A549 (cell line): ENCODE measurements at regions not wholly inside any gene's neighbourhood (a gene's known extent, or its start where the extent isn't known, plus 50 kb on each side); places are given as distances from the start of the nearest gene placed in this dataset.
"Not testable (repeated sequence)": the region's sequence is repeated elsewhere in the genome, so short reads cannot be mapped to it uniquely, and the experiment has no call there.

Experiments used
- ATAC-seq, 2 experiments: fragments of 200-7000 bp in 1 of 2; fragments of >200 bp in 1 of 2; cut with Nextera tagmentation in 1 of 2; cut with Tn5 transposase in 1 of 2; 3 replicates each; pipeline versions ENCODE4 v1.8.0 to v1.9.1; 2018 to 2020; ENCODE audit warnings: mild to moderate bottlenecking in 1 of 2, moderate library complexity in 1 of 2
- CTCF ChIA-PET: fragments of 300-600 bp; sonication (Branson Sonifier 250); formaldehyde crosslinking; extraction: SDS; loops from one replicate; lab custom pipeline; 2021; ENCODE audit warnings: antibody characterized with exemption, inconsistent platforms; lab: Yijun Ruan, JAX
- POLR2A ChIA-PET: fragments of 350-600 bp; formaldehyde crosslinking; extraction: SDS; loops from one replicate; lab custom pipeline; 2021; ENCODE audit warnings: antibody characterized with exemption, inconsistent platforms; lab: Yijun Ruan, JAX
- DNase-seq, 2 experiments: peaks; one replicate each; pipeline versions ENCODE4 v3.0.0 to v3.0.0-alpha.2; 2011 to 2016; ENCODE audit warnings: low read depth in 1 of 2, low spot score in 1 of 2
- FAIRE-seq: peaks from 2 replicates; lab custom pipeline; 2011; peaks lifted over from hg19 to GRCh38; lab: Jason Lieb, UNC
- H3K27ac ChIP-seq, 2 experiments: fragments of >200 bp; sonication (Bioruptor Twin); formaldehyde crosslinking; 3 replicates each; pipeline ENCODE4 v1.5.1; 2016 to 2017
- H3K4me1 ChIP-seq: fragments of >200 bp; sonication (Bioruptor Twin); formaldehyde crosslinking; 3 replicates; pipeline ENCODE4 v1.6.1; 2016
- H3K4me2 ChIP-seq: fragments of >200 bp; sonication (Bioruptor Twin); formaldehyde crosslinking; 3 replicates; pipeline ENCODE4 v1.6.1; 2016
- H3K4me3 ChIP-seq: fragments of >200 bp; sonication (Bioruptor Twin); formaldehyde crosslinking; 3 replicates; pipeline ENCODE4 v1.5.1; 2016
- H3K9me3 ChIP-seq: fragments of >200 bp; sonication (Bioruptor Twin); formaldehyde crosslinking; 3 replicates; pipeline ENCODE4 v1.6.1; 2016
- BHLHE40 ChIP-seq: IDR thresholded peaks from 2 replicates; pipeline ENCODE4 v1.6.1; 2012; ENCODE audit warnings: low read depth, low read length, inconsistent platforms
- CBX2 ChIP-seq: fragments of 200-600 bp; sonication (generic); IDR thresholded peaks from 2 replicates; pipeline ENCODE4 v1.6.1; 2016; ENCODE audit warnings: low read depth, mild to moderate bottlenecking, borderline replicate concordance
- EHF ChIP-seq: fragments of 250-450 bp; sonication (Bioruptor Pico); IDR thresholded peaks from 2 replicates; pipeline ENCODE4 v1.5.0; 2020; ENCODE audit warnings: mild to moderate bottlenecking
- HDAC2 ChIP-seq: fragments of 200-600 bp; sonication (generic); IDR thresholded peaks from 2 replicates; pipeline ENCODE4 v1.6.1; 2016
- HOXB5 ChIP-seq: fragments of 250-450 bp; sonication (Bioruptor Pico); IDR thresholded peaks from 2 replicates; pipeline ENCODE4 v1.5.0; 2020; ENCODE audit warnings: mild to moderate bottlenecking, moderate library complexity
- JUN ChIP-seq, 2 experiments: fragments of >200 bp; sonication (Bioruptor Twin); formaldehyde crosslinking; IDR thresholded peaks; 2 replicates in 1 of 2; 3 replicates in 1 of 2; pipeline ENCODE4 v1.6.1; 2016 to 2017
- JUNB ChIP-seq: fragments of >200 bp; sonication (Bioruptor Twin); formaldehyde crosslinking; IDR thresholded peaks from 2 replicates; pipeline ENCODE4 v1.6.1; 2016
- KDM5A ChIP-seq: fragments of 200-600 bp; sonication (generic); IDR thresholded peaks from 2 replicates; pipeline ENCODE4 v1.6.1; 2016; ENCODE audit warnings: antibody characterized with exemption, mild to moderate bottlenecking
- MAFK ChIP-seq: fragments of 450-650 bp; IDR thresholded peaks from 2 replicates; pipeline ENCODE4 v1.6.1; 2014; ENCODE audit not compliant: partially characterized antibody
- MYC ChIP-seq: IDR thresholded peaks from 2 replicates; pipeline ENCODE4 v1.6.1; 2012; ENCODE audit warnings: mild to moderate bottlenecking, inconsistent platforms, low read length, improper control_type of control experiment, borderline replicate concordance
- POLR2A ChIP-seq: IDR thresholded peaks from 2 replicates; pipeline ENCODE4 v1.6.1; 2012; ENCODE audit warnings: mild to moderate bottlenecking, low read length
- RCOR1 ChIP-seq: fragments of 150-350 bp; IDR thresholded peaks from 2 replicates; pipeline ENCODE4 v1.6.1; 2014; ENCODE audit warnings: antibody characterized with exemption, low read length, low read depth
- RFX5 ChIP-seq: fragments of 450-650 bp; IDR thresholded peaks from 2 replicates; pipeline ENCODE4 v1.7.1; 2014; ENCODE audit warnings: antibody characterized with exemption, mild to moderate bottlenecking, moderate library complexity
- RNF2 ChIP-seq: fragments of 200-600 bp; sonication (generic); IDR thresholded peaks from 2 replicates; pipeline ENCODE4 v1.6.1; 2016; ENCODE audit warnings: low read depth, mild to moderate bottlenecking, antibody characterized with exemption, moderate library complexity, borderline replicate concordance
- ZC3H11A ChIP-seq: fragments of 450-650 bp; IDR thresholded peaks from 2 replicates; pipeline ENCODE4 v1.6.1; 2014; ENCODE audit warnings: antibody characterized with exemption, mild to moderate bottlenecking
- ZNF302 ChIP-seq: fragments of 250-450 bp; sonication (Bioruptor Pico); IDR thresholded peaks from 2 replicates; pipeline ENCODE4 v1.9.0; 2021; ENCODE audit warnings: inconsistent platforms, mild to moderate bottlenecking, moderate library complexity
- WGBS: methylation state at CpG from one replicate; pipeline ENCODE4 v1.1.6; 2017; ENCODE audit errors: missing lambda C conversion rate; 5-methylcytosine and 5-hydroxymethylcytosine counted together
- TF ChIP-seq, protein P1 (sequence below): fragments of 250-450 bp; sonication (Bioruptor Pico); IDR thresholded peaks from 2 replicates; pipeline ENCODE4 v1.5.0; 2020; ENCODE audit warnings: low read depth, mild to moderate bottlenecking, moderate library complexity
- TF ChIP-seq, protein P2 (sequence below): fragments of 450-650 bp; IDR thresholded peaks from 2 replicates; pipeline ENCODE4 v1.6.1; 2014; ENCODE audit warnings: antibody characterized with exemption
- TF ChIP-seq, protein P3 (sequence below): fragments of >200 bp; sonication (Bioruptor Twin); formaldehyde crosslinking; IDR thresholded peaks from 2 replicates; pipeline ENCODE4 v1.6.1; 2016
- TF ChIP-seq, protein P4 (sequence below): fragments of >200 bp; sonication (Bioruptor Twin); formaldehyde crosslinking; IDR thresholded peaks from 3 replicates; pipeline ENCODE4 v1.5.1; 2016
- TF ChIP-seq, protein P5 (sequence below): IDR thresholded peaks from 2 replicates; pipeline ENCODE4 v1.6.1; 2012

DNA sequence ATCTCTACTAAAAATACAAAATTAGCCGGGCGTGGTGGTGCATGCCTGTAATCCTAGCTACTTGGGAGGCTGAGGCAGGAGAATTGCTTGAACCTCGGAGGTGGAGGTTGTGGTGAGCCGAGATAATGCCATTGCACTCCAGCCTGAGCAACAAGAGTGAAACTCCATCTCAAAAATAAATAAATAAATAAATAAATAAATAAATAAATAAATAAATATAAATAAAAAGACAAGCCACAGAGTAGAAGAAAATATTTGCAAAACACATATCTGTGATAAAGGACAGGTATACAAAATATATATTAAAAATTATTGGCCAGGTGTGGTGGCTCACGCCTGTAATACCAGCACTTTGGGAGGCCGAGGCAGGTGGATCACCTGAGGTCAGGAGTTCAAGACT lies 96.0 kb downstream of the MRPL57 start:
- CTCF ChIA-PET, result interaction anchor here (0.7 kb wide), 1 partner anchor 205 kb away, joined by 3 read pairs; no protein-coding TSS in a partner anchor
- POLR2A ChIA-PET, FAIRE-seq, H3K9me3 ChIP-seq, H3K4me1 ChIP-seq, H3K27ac ChIP-seq, ATAC-seq, H3K4me3 ChIP-seq, H3K4me2 ChIP-seq, DNase-seq: not testable (repeated sequence)
- peak; percentile 15; the same call in 1 of the 2 replicates for TF ChIP-seq ZC3H11A
- WGBS, result 69% methylated on average over 6 of the region's 6 CpGs

DNA sequence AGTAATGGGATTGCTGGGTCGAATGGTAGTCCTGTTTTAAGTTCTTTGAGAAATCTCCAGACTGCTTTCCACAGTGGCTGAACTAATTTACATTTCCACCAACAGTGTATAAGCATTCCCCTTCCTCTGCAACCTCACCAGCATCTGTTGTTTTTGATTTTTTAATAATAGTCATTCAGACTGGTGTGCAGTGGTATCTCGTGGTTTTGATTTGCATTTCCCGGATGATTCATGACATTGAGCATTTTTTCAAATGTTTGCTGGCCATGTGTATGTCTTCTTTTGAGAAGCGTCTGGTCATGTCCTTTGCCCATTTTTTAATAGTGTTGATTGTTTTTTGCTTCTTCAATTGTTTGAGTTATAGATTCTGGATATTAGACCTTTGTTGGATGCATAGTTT lies 98.0 kb downstream of the MRPL57 start:
- POLR2A ChIA-PET, H3K4me2 ChIP-seq, CTCF ChIA-PET, DNase-seq, H3K9me3 ChIP-seq, ATAC-seq, FAIRE-seq, H3K4me1 ChIP-seq, H3K27ac ChIP-seq, H3K4me3 ChIP-seq: not testable (repeated sequence)
- WGBS, result 28% methylated on average over 4 of the region's 4 CpGs

DNA sequence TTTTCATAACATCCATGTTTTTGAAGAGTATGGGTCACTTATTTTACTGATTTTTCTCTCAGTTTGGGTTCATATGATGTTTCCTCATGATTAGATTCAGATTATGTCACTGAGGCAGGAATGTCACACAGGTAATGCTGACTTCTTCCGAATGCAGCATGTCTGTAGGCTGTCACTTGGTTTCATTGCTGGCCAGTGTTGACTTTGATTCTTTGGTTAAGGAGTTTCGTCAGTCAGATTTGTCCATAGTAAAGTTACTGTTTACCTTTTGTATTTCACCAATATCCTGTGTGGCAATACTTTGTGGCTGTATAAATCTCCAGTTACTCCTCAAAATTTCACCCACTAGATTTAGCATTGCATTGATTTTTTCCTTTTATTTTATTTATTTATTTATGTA lies 105.6 kb downstream of the MRPL57 start:
- DNase-seq (no peak), ATAC-seq (no peak), FAIRE-seq (no peak)
- H3K4me2 ChIP-seq, result no peak overlapping the region
- H3K9me3 ChIP-seq, result no peaks in the 10 kb centered on the region
- H3K4me1 ChIP-seq, result no peaks in the 10 kb centered on the region
- TF ChIP-seq, protein P1, sequence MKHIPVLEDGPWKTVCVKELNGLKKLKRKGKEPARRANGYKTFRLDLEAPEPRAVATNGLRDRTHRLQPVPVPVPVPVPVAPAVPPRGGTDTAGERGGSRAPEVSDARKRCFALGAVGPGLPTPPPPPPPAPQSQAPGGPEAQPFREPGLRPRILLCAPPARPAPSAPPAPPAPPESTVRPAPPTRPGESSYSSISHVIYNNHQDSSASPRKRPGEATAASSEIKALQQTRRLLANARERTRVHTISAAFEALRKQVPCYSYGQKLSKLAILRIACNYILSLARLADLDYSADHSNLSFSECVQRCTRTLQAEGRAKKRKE (CRISPR knock-in tag), result no peak
- ChIA-PET CTCF (no interaction called here), POLR2A (no interaction called here)
- 23% methylated on average over 2 of the region's 2 CpGs for WGBS
- H3K27ac ChIP-seq, result no peak overlapping the region
- H3K4me3 ChIP-seq, result no peak overlapping the region

DNA sequence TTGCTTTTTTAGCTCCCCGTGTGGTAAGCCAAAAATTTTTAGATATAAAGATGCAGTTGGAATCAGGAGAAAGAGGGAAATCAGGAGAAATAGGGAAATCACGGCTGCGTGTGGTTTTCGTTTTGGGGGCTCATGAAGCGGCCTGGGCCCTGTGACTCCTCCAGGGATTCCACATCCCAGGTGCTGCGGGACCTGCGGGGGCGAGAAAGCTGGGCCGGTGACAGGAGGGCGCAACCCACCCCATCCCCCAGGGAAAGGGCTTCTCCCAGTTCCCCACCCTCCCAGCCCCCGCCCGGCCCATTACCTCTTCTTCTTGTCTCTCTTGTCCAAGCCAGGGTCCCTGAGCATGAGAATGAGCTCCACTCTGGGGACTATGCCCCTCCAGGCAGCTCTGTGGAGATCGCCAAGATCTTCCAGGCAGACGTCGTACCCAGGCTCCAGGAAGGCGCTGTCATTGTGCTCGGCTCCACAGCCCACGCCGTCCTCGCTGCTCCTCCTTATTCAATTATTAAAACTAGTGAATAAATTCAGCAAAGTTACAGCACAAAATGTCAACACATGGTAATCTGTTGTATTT lies 111.0 kb downstream of the MRPL57 start:
- ChIA-PET CTCF (interaction anchor here (0.7 to 1.3 kb wide), 3 partner anchors 10 to 191 kb away, joined by 3 read pairs; no protein-coding TSS in a partner anchor), POLR2A (no interaction called here)
- Histone ChIP-seq H3K4me1 (no peaks in the 10 kb centered on the region), H3K4me3 (no peak overlapping the region), H3K4me2 (no peak overlapping the region), H3K9me3 (no peaks in the 10 kb centered on the region), H3K27ac (no peak overlapping the region)
- FAIRE-seq (no peak), DNase-seq (no peak), ATAC-seq (no peak)
- 73% methylated on average over 18 of the region's 20 CpGs for WGBS
- no peak for TF ChIP-seq JUN (IDR thresholded peaks at IDR 0.05)
- no peak for TF ChIP-seq CBX2
- no peak for TF ChIP-seq KDM5A
- no peak for TF ChIP-seq RFX5
- TF ChIP-seq POLR2A, result no peak
- TF ChIP-seq HOXB5 (CRISPR knock-in tag), result no peak
- TF ChIP-seq, protein P2, sequence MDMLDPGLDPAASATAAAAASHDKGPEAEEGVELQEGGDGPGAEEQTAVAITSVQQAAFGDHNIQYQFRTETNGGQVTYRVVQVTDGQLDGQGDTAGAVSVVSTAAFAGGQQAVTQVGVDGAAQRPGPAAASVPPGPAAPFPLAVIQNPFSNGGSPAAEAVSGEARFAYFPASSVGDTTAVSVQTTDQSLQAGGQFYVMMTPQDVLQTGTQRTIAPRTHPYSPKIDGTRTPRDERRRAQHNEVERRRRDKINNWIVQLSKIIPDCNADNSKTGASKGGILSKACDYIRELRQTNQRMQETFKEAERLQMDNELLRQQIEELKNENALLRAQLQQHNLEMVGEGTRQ, result no peak
- no peak for TF ChIP-seq MYC
- no peak for TF ChIP-seq HDAC2
- no peak for TF ChIP-seq JUNB
- TF ChIP-seq, protein P3, sequence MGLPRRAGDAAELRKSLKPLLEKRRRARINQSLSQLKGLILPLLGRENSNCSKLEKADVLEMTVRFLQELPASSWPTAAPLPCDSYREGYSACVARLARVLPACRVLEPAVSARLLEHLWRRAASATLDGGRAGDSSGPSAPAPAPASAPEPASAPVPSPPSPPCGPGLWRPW, result no peak
- TF ChIP-seq, protein P4, sequence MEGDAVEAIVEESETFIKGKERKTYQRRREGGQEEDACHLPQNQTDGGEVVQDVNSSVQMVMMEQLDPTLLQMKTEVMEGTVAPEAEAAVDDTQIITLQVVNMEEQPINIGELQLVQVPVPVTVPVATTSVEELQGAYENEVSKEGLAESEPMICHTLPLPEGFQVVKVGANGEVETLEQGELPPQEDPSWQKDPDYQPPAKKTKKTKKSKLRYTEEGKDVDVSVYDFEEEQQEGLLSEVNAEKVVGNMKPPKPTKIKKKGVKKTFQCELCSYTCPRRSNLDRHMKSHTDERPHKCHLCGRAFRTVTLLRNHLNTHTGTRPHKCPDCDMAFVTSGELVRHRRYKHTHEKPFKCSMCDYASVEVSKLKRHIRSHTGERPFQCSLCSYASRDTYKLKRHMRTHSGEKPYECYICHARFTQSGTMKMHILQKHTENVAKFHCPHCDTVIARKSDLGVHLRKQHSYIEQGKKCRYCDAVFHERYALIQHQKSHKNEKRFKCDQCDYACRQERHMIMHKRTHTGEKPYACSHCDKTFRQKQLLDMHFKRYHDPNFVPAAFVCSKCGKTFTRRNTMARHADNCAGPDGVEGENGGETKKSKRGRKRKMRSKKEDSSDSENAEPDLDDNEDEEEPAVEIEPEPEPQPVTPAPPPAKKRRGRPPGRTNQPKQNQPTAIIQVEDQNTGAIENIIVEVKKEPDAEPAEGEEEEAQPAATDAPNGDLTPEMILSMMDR, result no peak
- no peak for TF ChIP-seq MAFK
- TF ChIP-seq BHLHE40, result no peak
- TF ChIP-seq RCOR1, result no peak
- TF ChIP-seq RNF2, result no peak
- TF ChIP-seq EHF, result no peak
- TF ChIP-seq, protein P5, sequence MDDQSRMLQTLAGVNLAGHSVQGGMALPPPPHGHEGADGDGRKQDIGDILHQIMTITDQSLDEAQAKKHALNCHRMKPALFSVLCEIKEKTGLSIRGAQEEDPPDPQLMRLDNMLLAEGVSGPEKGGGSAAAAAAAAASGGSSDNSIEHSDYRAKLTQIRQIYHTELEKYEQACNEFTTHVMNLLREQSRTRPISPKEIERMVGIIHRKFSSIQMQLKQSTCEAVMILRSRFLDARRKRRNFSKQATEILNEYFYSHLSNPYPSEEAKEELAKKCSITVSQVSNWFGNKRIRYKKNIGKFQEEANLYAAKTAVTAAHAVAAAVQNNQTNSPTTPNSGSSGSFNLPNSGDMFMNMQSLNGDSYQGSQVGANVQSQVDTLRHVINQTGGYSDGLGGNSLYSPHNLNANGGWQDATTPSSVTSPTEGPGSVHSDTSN, result no peak
- TF ChIP-seq ZNF302 (CRISPR knock-in tag), result no peak
